Mesendoderm (in vitro differentiated cells): ENCODE measurements at regions not wholly inside any gene's neighbourhood (a gene's known extent, or its start where the extent isn't known, plus 50 kb on each side); places are given as distances from the start of the nearest gene placed in this dataset.

Experiments
- DNase-seq: peaks from one replicate; pipeline ENCODE4 v3.0.0; 2013
- H2AK5ac ChIP-seq: 2 replicates; pipeline ENCODE4 v1.6.1; 2013; ENCODE audit warnings: low read length, inconsistent platforms
- H2BK120ac ChIP-seq: 2 replicates; pipeline ENCODE4 v1.6.1; 2013; ENCODE audit warnings: low read depth, mild to moderate bottlenecking, low read length, moderate library complexity, mixed read lengths
- H2BK15ac ChIP-seq: replicated peaks from 2 replicates; pipeline ENCODE4 v1.6.1; 2013; ENCODE audit warnings: low read depth, mild to moderate bottlenecking, moderate library complexity
- H2BK5ac ChIP-seq: 2 replicates; pipeline ENCODE4 v1.6.1; 2013; ENCODE audit warnings: low read length, inconsistent platforms
- H3K18ac ChIP-seq: 2 replicates; pipeline ENCODE4 v1.6.1; 2013; ENCODE audit warnings: mild to moderate bottlenecking, low read length, mixed read lengths
- H3K23ac ChIP-seq: one replicate; pipeline ENCODE4 v1.6.1; 2013; ENCODE audit warnings: low read length
- H3K27ac ChIP-seq: 2 replicates; pipeline ENCODE4 v1.5.1; 2013; ENCODE audit warnings: low read depth, mild to moderate bottlenecking, inconsistent platforms, low read length, moderate library complexity
- H3K27me3 ChIP-seq: 2 replicates; pipeline ENCODE4 v1.6.1; 2013; ENCODE audit warnings: low read length, control low read depth, mild to moderate bottlenecking, inconsistent platforms; ENCODE audit not compliant: insufficient read depth, poor library complexity
- H3K36me3 ChIP-seq: 2 replicates; pipeline ENCODE4 v1.6.1; 2013; ENCODE audit warnings: low read length, inconsistent platforms; ENCODE audit not compliant: control insufficient read depth, insufficient read depth
- H3K4ac ChIP-seq: one replicate; pipeline ENCODE4 v1.6.1; 2013; ENCODE audit warnings: low read depth, mild to moderate bottlenecking, low read length, moderate library complexity
- H3K4me1 ChIP-seq: 2 replicates; pipeline ENCODE4 v1.6.1; 2013; ENCODE audit warnings: low read depth, low read length, inconsistent platforms; ENCODE audit not compliant: control insufficient read depth
- H3K4me2 ChIP-seq: 2 replicates; pipeline ENCODE4 v1.6.1; 2013; ENCODE audit warnings: low read length
- H3K4me3 ChIP-seq: 2 replicates; pipeline ENCODE4 v1.5.1; 2013; ENCODE audit warnings: mild to moderate bottlenecking, low read length
- H3K56ac ChIP-seq: one replicate; pipeline ENCODE4 v1.6.1; 2013; ENCODE audit warnings: low read length
- H3K79me1 ChIP-seq: 2 replicates; pipeline ENCODE4 v1.6.1; 2013; ENCODE audit warnings: low read length, inconsistent platforms
- H3K79me2 ChIP-seq: 2 replicates; pipeline ENCODE4 v1.6.1; 2013; ENCODE audit warnings: mild to moderate bottlenecking, low read length; ENCODE audit not compliant: control insufficient read depth, insufficient read depth
- H3K9ac ChIP-seq: 2 replicates; pipeline ENCODE4 v1.6.1; 2013; ENCODE audit warnings: low read length, inconsistent platforms
- H4K5ac ChIP-seq: one replicate; pipeline ENCODE4 v1.6.1; 2013; ENCODE audit warnings: low read length
- H4K8ac ChIP-seq: one replicate; pipeline ENCODE4 v1.6.1; 2013; ENCODE audit warnings: low read depth, mild to moderate bottlenecking, control low read depth, low read length, moderate library complexity
- WGBS: extraction: QIAGEN DNeasy Blood & Tissue Kit; methylation state at CpG from one replicate; pipeline ENCODE4 v1.1.7; 2013; ENCODE audit warnings: low lambda C conversion rate, missing lambda C conversion rate; ENCODE audit not compliant: insufficient coverage; ENCODE audit errors: extremely low coverage; 5-methylcytosine and 5-hydroxymethylcytosine counted together

DNA sequence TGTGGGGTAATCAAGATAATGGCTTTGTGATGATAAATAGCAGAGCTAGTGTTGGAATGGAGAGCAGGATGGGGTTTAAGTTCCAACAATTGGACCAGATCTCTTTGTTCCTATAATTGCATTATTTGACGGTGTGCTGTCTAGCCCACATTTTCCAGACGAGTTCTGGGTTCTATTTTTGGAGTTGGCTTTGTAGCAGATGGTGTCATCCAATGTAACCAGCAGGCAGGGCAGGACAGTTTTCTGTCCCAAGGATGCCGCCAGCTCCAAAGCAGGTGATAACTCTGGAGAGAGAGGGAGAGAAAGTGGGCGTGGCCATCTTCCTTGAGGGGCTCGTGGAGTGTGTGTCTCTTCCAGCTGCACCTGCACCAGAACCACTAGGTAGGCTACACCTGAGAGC, 251.3 kb downstream of the KIF4B start:
- H4K8ac ChIP-seq, result no peak overlapping the region
- no peak overlapping the region for H3K4ac ChIP-seq
- H3K4me2 ChIP-seq, result no peak overlapping the region
- H3K56ac ChIP-seq, result no peak overlapping the region
- no peaks in the 10 kb centered on the region for H3K36me3 ChIP-seq
- DNase-seq, result no peak
- no peak overlapping the region for H2AK5ac ChIP-seq
- no CpG with 5 or more reads among the region's 5 CpGs for WGBS
- H2BK15ac ChIP-seq, result no peak overlapping the region
- H4K5ac ChIP-seq, result no peak overlapping the region
- H2BK5ac ChIP-seq, result no peak overlapping the region
- H3K79me2 ChIP-seq, result no peaks in the 10 kb centered on the region
- H3K23ac ChIP-seq, result no peak overlapping the region
- H2BK120ac ChIP-seq, result no peak overlapping the region
- H3K4me1 ChIP-seq, result no peaks in the 10 kb centered on the region
- H3K79me1 ChIP-seq, result no peaks in the 10 kb centered on the region
- H3K18ac ChIP-seq, result no peak overlapping the region
- no peak overlapping the region for H3K9ac ChIP-seq
- H3K27me3 ChIP-seq, result no peaks in the 10 kb centered on the region
- no peak overlapping the region for H3K27ac ChIP-seq
- H3K4me3 ChIP-seq, result no peak overlapping the region

DNA sequence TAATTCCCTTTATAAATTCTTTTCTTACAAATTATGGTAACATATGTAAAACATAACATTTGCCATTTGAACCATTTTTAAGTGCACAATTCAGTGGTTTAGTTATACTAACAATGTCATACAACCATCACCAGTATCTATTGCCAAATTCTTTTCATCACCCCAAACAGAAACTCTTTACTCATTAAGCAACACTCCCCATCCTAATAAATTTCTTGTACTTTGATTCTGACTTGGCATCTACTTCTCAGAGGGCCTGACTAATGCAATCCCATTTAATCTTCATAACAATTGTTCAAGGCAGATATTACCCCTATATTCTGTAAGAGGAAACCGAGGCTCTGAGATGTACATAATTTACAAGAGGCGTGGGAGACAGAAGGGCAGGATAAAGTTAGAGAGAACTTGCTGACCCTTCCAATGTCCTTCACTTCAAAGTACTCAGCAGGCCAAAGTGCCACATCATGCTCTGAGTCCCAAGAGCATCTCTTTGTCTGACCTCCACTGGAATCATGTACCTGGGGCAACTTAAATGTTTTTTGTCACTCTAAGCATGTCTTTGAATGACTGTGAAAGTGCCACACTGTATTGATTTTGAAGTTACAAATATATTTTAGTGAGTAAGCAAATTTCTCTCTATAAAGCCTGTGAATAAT, 255.3 kb downstream of the KIF4B start:
- Histone ChIP-seq H3K27me3 (no peaks in the 10 kb centered on the region), H3K79me2 (no peaks in the 10 kb centered on the region), H3K4ac (no peak overlapping the region), H2BK5ac (no peak overlapping the region), H3K36me3 (no peaks in the 10 kb centered on the region), H3K79me1 (no peaks in the 10 kb centered on the region), H3K27ac (no peak overlapping the region), H3K56ac (no peak overlapping the region), H2AK5ac (no peak overlapping the region), H3K4me3 (no peak overlapping the region), H3K23ac (no peak overlapping the region), H3K9ac (no peak overlapping the region), H3K4me2 (no peak overlapping the region), H3K4me1 (peaks cover 3% of the 10 kb centered on the region), H4K5ac (no peak overlapping the region), H2BK15ac (no peak overlapping the region), H3K18ac (no peak overlapping the region), H2BK120ac (no peak overlapping the region), H4K8ac (no peak overlapping the region)
- no peak for DNase-seq
- no CpG with 5 or more reads among the region's 2 CpGs for WGBS

DNA sequence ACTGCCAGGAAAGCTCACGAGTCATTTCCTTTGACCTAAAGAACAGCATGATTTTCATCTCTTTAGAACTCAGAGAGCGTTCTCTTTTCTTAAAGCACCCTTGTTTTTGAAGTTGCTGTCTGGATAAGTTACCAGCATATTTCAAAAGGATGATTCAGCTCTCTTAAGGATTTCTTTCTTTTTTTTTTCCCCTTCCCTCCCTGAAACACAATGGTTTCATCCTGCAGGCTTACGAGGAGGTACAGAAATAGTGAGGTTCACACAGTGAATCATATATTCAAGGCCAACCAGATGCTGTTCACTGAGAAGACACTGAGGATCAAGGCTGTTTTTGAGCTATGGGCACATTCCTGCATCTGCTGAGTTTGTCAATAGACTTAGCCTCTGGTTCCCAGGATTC, 257.2 kb downstream of the KIF4B start:
- Histone ChIP-seq H3K23ac (no peak overlapping the region), H3K79me2 (no peaks in the 10 kb centered on the region), H2AK5ac (no peak overlapping the region), H3K4me1 (peaks cover 14% of the 10 kb centered on the region), H3K79me1 (no peaks in the 10 kb centered on the region), H3K36me3 (no peaks in the 10 kb centered on the region), H3K4me2 (no peak overlapping the region), H4K5ac (no peak overlapping the region), H3K4me3 (no peak overlapping the region), H3K9ac (no peak overlapping the region), H4K8ac (no peak overlapping the region), H3K27me3 (no peaks in the 10 kb centered on the region), H2BK120ac (no peak overlapping the region), H3K27ac (no peak overlapping the region), H2BK5ac (no peak overlapping the region), H2BK15ac (no peak overlapping the region), H3K56ac (no peak overlapping the region), H3K4ac (no peak overlapping the region), H3K18ac (no peak overlapping the region)
- WGBS, result no CpG with 5 or more reads among the region's 3 CpGs
- DNase-seq, result peak; percentile 28

DNA sequence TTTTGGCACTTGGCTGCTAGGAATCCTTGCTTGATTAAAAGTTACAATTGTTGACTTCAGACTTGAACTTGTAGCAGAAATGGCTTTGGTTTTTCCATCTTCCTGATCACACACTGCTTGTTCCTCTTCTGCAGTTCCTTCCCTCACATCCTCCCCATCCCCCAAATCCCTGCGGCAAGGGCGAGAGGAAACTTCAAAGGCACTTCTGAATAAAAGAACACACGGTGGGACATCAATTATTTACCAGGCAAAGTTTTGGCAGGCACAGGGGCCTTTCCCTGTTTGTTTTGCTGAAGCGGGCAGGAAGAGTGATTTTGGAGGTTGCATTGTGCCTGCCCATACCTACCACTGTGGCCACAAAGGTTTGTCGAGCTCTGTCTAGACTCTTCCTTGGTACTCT, 260.9 kb downstream of the KIF4B start:
- Histone ChIP-seq H3K27ac (peak overlapping the region; percentile 2), H2BK5ac (peak overlapping the region; percentile 8), H3K4me3 (no peak overlapping the region), H3K79me1 (no peaks in the 10 kb centered on the region), H3K4me2 (no peak overlapping the region), H4K5ac (no peak overlapping the region), H3K18ac (peak overlapping the region; percentile 23), H3K4me1 (peaks cover 14% of the 10 kb centered on the region), H3K4ac (no peak overlapping the region), H2BK15ac (no peak overlapping the region), H3K79me2 (no peaks in the 10 kb centered on the region), H2AK5ac (no peak overlapping the region), H3K9ac (no peak overlapping the region), H2BK120ac (peak overlapping the region; percentile 52), H3K56ac (peak overlapping the region; percentile 38), H4K8ac (no peak overlapping the region), H3K23ac (no peak overlapping the region), H3K27me3 (no peaks in the 10 kb centered on the region), H3K36me3 (no peaks in the 10 kb centered on the region)
- DNase-seq, result peak; percentile 58
- WGBS, result no CpG with 5 or more reads among the region's 5 CpGs

DNA sequence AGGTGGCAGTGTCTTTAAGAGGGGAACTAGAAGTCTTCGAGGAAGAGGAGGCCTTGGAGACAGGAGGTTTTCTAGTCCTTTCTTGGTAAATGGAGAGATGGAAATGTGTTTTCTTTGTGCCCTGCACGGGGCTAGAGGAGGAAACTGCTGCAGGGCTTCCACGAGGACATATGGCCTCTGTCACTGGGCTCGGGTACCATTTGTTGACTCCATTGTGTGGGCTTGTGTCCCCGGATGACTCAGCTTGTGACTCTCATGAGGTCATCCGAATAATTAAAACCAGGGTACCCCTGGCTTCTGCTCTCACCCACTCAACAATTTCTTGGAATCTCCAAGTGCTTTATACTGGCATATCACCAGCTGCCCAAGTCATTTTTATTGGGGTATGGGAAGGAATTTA, 261.7 kb downstream of the KIF4B start:
- Histone ChIP-seq H3K27ac (peak overlapping the region; percentile 10), H3K23ac (no peak overlapping the region), H4K5ac (no peak overlapping the region), H3K56ac (no peak overlapping the region), H3K79me2 (no peaks in the 10 kb centered on the region), H3K18ac (no peak overlapping the region), H3K27me3 (no peaks in the 10 kb centered on the region), H3K4ac (no peak overlapping the region), H3K4me3 (no peak overlapping the region), H4K8ac (no peak overlapping the region), H2BK120ac (no peak overlapping the region), H2AK5ac (peak overlapping the region; percentile 90), H2BK15ac (no peak overlapping the region), H3K9ac (no peak overlapping the region), H3K36me3 (no peaks in the 10 kb centered on the region), H3K4me2 (no peak overlapping the region), H3K79me1 (no peaks in the 10 kb centered on the region), H2BK5ac (peak overlapping the region; percentile 51), H3K4me1 (peaks cover 14% of the 10 kb centered on the region)
- no CpG with 5 or more reads among the region's 6 CpGs for WGBS
- DNase-seq, result peak; percentile 53

DNA sequence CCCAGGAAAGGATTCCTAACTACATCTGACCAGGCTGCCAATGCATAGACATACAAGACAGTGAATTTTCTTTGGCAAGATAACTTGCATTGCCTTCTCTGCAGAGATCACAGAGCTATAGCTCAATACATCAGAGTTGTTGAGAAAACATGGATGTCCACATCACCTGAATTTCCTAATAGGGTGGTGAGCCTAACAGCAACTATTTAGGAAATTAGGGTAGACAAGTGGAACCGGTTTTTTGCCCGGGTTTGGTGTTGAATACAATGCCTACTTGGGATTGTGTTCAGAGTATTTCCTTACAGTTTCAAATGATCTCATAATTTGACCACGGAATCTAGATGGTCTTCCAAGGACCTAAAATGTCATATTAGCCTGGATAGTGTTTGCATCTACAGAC, 262.7 kb downstream of the KIF4B start:
- H3K27me3 ChIP-seq, result no peaks in the 10 kb centered on the region
- H3K4me2 ChIP-seq, result no peak overlapping the region
- no peak overlapping the region for H2BK5ac ChIP-seq
- no peaks in the 10 kb centered on the region for H3K36me3 ChIP-seq
- H3K23ac ChIP-seq, result no peak overlapping the region
- H3K79me2 ChIP-seq, result no peaks in the 10 kb centered on the region
- no peak overlapping the region for H2BK120ac ChIP-seq
- H3K56ac ChIP-seq, result no peak overlapping the region
- H4K5ac ChIP-seq, result no peak overlapping the region
- no peak overlapping the region for H4K8ac ChIP-seq
- H3K4me3 ChIP-seq, result no peak overlapping the region
- H3K9ac ChIP-seq, result no peak overlapping the region
- H3K4me1 ChIP-seq, result peaks cover 11% of the 10 kb centered on the region
- H3K79me1 ChIP-seq, result no peaks in the 10 kb centered on the region
- no peak for DNase-seq
- no peak overlapping the region for H3K4ac ChIP-seq
- no CpG with 5 or more reads among the region's 3 CpGs for WGBS
- no peak overlapping the region for H2BK15ac ChIP-seq
- H3K18ac ChIP-seq, result no peak overlapping the region
- no peak overlapping the region for H3K27ac ChIP-seq
- H2AK5ac ChIP-seq, result no peak overlapping the region
